Kidney epithelial cell (primary cell): ENCODE measurements at regions not wholly inside any gene's neighbourhood (a gene's known extent, or its start where the extent isn't known, plus 50 kb on each side); places are given as distances from the start of the nearest gene placed in this dataset.

Experiments used
- DNase-seq: peaks from one replicate; pipeline ENCODE4 v3.0.0-alpha.2; 2010; ENCODE audit warnings: low read depth
- H3K27me3 ChIP-seq: 2 replicates; pipeline ENCODE4 v1.6.0; 2011; ENCODE audit warnings: low read length; ENCODE audit not compliant: control insufficient read depth, insufficient read depth
- H3K36me3 ChIP-seq: 2 replicates; pipeline ENCODE4 v1.5.1; 2011; ENCODE audit warnings: low read length; ENCODE audit not compliant: control insufficient read depth, insufficient read depth
- H3K4me3 ChIP-seq: 2 replicates; pipeline ENCODE4 v1.5.1; 2011; ENCODE audit warnings: low read depth, mild to moderate bottlenecking, control low read depth, low read length
- TF ChIP-seq, protein P1 (sequence below): IDR thresholded peaks from 2 replicates; pipeline ENCODE4 v1.5.1; 2011; ENCODE audit warnings: mild to moderate bottlenecking, moderate library complexity, low read length, control low read depth, inconsistent platforms; ENCODE audit not compliant: insufficient read depth, poor library complexity, severe bottlenecking

DNA sequence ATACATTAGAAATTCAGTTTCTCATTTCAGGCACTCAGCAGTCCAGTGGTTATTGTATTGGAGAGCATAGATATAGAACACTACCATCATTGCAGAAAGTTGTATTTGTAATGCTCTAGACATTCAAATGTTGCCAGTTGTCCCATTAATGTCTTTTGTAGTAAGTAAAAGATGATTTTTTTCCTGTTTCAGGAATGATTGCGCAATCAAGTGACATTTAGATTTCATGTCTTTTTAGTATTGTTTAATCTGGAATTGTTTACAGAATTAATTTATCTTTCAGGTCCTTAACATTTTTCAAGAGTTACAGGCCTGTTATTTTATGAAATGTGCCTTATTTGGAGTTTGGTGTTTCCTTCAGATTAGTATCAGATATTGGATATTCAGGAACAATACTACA is 134.7 kb downstream of the MSTN start:
- TF ChIP-seq, protein P1, sequence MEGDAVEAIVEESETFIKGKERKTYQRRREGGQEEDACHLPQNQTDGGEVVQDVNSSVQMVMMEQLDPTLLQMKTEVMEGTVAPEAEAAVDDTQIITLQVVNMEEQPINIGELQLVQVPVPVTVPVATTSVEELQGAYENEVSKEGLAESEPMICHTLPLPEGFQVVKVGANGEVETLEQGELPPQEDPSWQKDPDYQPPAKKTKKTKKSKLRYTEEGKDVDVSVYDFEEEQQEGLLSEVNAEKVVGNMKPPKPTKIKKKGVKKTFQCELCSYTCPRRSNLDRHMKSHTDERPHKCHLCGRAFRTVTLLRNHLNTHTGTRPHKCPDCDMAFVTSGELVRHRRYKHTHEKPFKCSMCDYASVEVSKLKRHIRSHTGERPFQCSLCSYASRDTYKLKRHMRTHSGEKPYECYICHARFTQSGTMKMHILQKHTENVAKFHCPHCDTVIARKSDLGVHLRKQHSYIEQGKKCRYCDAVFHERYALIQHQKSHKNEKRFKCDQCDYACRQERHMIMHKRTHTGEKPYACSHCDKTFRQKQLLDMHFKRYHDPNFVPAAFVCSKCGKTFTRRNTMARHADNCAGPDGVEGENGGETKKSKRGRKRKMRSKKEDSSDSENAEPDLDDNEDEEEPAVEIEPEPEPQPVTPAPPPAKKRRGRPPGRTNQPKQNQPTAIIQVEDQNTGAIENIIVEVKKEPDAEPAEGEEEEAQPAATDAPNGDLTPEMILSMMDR = no peak
- no peaks in the 10 kb centered on the region for H3K27me3 ChIP-seq
- no peak overlapping the region for H3K4me3 ChIP-seq
- H3K36me3 ChIP-seq = no peaks in the 10 kb centered on the region
- DNase-seq = no peak
